ENCODE measurements at regions not wholly inside any gene's neighbourhood (a gene's known extent, or its start where the extent isn't known, plus 50 kb on each side); places are given as distances from the start of the nearest gene placed in this dataset.
"Not testable (repeated sequence)": the region's sequence is repeated elsewhere in the genome, so short reads cannot be mapped to it uniquely, and the experiment has no call there.

- peak; percentile 96 for FAIRE-seq
Observed at GRCh38 chr9:78121488-78121887, 89.9 kb upstream of the GNAQ start.

- FAIRE-seq, result no peak
Observed at GRCh38 chr9:78118742-78119473, 87.3 kb upstream of the GNAQ start.

GRCh38 chr9:78115073-78115472 is 83.5 kb upstream of the GNAQ start:
- FAIRE-seq, result no peak

GRCh38 chr9:78114581-78114980 is 83.0 kb upstream of the GNAQ start:
- no peak for FAIRE-seq

- no peak for FAIRE-seq
Observed at GRCh38 chr9:78112406-78112805, 80.8 kb upstream of the GNAQ start.

GRCh38 chr9:78112004-78112403 is 80.4 kb upstream of the GNAQ start:
- FAIRE-seq, result no peak

GRCh38 chr9:78109075-78109474 is 77.5 kb upstream of the GNAQ start:
- FAIRE-seq, result no peak

GRCh38 chr9:78106586-78106985 is 75.0 kb upstream of the GNAQ start:
- FAIRE-seq, result not testable (repeated sequence)

- no peak for FAIRE-seq
Observed at GRCh38 chr9:78103971-78104433, 72.4 kb upstream of the GNAQ start.

- FAIRE-seq, result no peak
Observed at GRCh38 chr9:78101247-78101646, 69.6 kb upstream of the GNAQ start.

GRCh38 chr9:78097541-78097940 is 65.9 kb upstream of the GNAQ start:
- FAIRE-seq, result no peak

GRCh38 chr9:78091731-78092130 is 60.1 kb upstream of the GNAQ start:
- no peak for FAIRE-seq

GRCh38 chr9:78089111-78089510 is 57.5 kb upstream of the GNAQ start:
- no peak for FAIRE-seq

- not testable (repeated sequence) for FAIRE-seq
Observed at GRCh38 chr9:78088190-78088589, 56.6 kb upstream of the GNAQ start.

All from G401.6 (cell line).